ENCODE measurements at regions not wholly inside any gene's neighbourhood (a gene's known extent, or its start where the extent isn't known, plus 50 kb on each side); places are given as distances from the start of the nearest gene placed in this dataset.

- TF ChIP-seq CTCF (IDR thresholded peaks at IDR 0.05) (no peak), POLR2A (IDR thresholded peaks at IDR 0.05) (no peak), POLR2AphosphoS5 (IDR thresholded peaks at IDR 0.05) (no peak)
These were observed 208.7 kb downstream of the MED10 start for GRCh38 chr5:6169660-6170059.

Measured in sigmoid colon (tissue), 4 donors.